GM23338 (cell line): ENCODE measurements at regions not wholly inside any gene's neighbourhood (a gene's known extent, or its start where the extent isn't known, plus 50 kb on each side); places are given as distances from the start of the nearest gene placed in this dataset.

ENCODE experiments used
- CREB1 ChIP-seq: fragments of 250-450 bp; sonication (Bioruptor Pico); IDR thresholded peaks from 2 replicates; pipeline ENCODE4 v1.5.0; 2020; ENCODE audit warnings: low read depth, mild to moderate bottlenecking, moderate library complexity
- EZH2 ChIP-seq: fragments of 200-600 bp; sonication (generic); IDR thresholded peaks from one replicate; pipeline ENCODE4 v1.8.0; 2017; ENCODE audit warnings: antibody characterized with exemption, mild to moderate bottlenecking, low read depth; ENCODE audit not compliant: unreplicated experiment
- EZH2phosphoT487 ChIP-seq: fragments of 200-600 bp; sonication (generic); IDR thresholded peaks from one replicate; pipeline ENCODE4 v1.8.1; 2018; ENCODE audit warnings: antibody characterized with exemption; ENCODE audit not compliant: unreplicated experiment
- JUNB ChIP-seq: IDR thresholded peaks from one replicate; pipeline ENCODE4 v1.6.1; 2016; ENCODE audit warnings: antibody characterized with exemption; ENCODE audit not compliant: unreplicated experiment
- NANOG ChIP-seq: IDR thresholded peaks from 2 replicates; pipeline ENCODE4 v1.6.1; 2016; ENCODE audit warnings: antibody characterized with exemption, borderline replicate concordance
- POLR2AphosphoS5 ChIP-seq: IDR thresholded peaks from 2 replicates; pipeline ENCODE4 v1.6.1; 2016; ENCODE audit warnings: antibody characterized with exemption, low read depth
- STAT1 ChIP-seq: IDR thresholded peaks from one replicate; pipeline ENCODE4 v1.6.1; 2016; ENCODE audit warnings: antibody characterized with exemption; ENCODE audit not compliant: unreplicated experiment
- ZNF114 ChIP-seq: fragments of 250-450 bp; sonication (Bioruptor Pico); IDR thresholded peaks from 2 replicates; pipeline ENCODE4 v1.5.0; 2020; ENCODE audit warnings: mild to moderate bottlenecking, moderate library complexity
- TF ChIP-seq, protein P1 (sequence below), 2 experiments: fragments of 200-600 bp in 1 of 2; sonication (generic) in 1 of 2; conservative IDR thresholded peaks; 2 replicates each; pipeline versions ENCODE4 v1.5.1 to v1.6.1; 2016 to 2017; ENCODE audit warnings: antibody characterized with exemption in 2 of 2, low read depth in 2 of 2, mild to moderate bottlenecking in 2 of 2, moderate library complexity in 1 of 2
- TF ChIP-seq, protein P2 (sequence below): IDR thresholded peaks from one replicate; pipeline ENCODE4 v1.6.1; 2018; ENCODE audit warnings: antibody characterized with exemption; ENCODE audit not compliant: unreplicated experiment

DNA sequence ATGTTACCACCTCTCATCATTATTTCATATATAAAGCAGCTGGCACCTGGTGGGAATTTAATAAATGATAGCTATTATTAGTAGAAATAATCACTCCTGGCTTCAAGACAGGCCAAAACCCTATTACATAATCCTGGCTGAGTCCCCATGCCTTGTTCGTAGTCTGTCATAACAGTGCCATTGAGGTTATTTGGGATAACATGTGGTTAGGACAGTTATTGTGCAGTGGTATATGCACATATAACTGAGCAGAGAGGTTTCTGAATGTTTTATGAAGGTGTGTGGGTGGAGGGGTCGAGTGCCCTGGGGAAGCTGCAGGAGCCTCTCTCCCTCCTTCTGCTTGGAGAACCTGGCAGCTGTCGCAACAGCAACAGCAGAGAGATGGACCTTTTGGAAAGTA is 162.4 kb upstream of the NABP1 start:
- TF ChIP-seq EZH2: no peak
- TF ChIP-seq, protein P1, sequence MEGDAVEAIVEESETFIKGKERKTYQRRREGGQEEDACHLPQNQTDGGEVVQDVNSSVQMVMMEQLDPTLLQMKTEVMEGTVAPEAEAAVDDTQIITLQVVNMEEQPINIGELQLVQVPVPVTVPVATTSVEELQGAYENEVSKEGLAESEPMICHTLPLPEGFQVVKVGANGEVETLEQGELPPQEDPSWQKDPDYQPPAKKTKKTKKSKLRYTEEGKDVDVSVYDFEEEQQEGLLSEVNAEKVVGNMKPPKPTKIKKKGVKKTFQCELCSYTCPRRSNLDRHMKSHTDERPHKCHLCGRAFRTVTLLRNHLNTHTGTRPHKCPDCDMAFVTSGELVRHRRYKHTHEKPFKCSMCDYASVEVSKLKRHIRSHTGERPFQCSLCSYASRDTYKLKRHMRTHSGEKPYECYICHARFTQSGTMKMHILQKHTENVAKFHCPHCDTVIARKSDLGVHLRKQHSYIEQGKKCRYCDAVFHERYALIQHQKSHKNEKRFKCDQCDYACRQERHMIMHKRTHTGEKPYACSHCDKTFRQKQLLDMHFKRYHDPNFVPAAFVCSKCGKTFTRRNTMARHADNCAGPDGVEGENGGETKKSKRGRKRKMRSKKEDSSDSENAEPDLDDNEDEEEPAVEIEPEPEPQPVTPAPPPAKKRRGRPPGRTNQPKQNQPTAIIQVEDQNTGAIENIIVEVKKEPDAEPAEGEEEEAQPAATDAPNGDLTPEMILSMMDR (conservative IDR thresholded peaks at IDR 0.05; ENCODE audit: low read depth in 2 of 2): no peak
- no peak for TF ChIP-seq POLR2AphosphoS5
- TF ChIP-seq EZH2phosphoT487: no peak
- no peak for TF ChIP-seq CREB1 (CRISPR knock-in tag)
- TF ChIP-seq, protein P2, sequence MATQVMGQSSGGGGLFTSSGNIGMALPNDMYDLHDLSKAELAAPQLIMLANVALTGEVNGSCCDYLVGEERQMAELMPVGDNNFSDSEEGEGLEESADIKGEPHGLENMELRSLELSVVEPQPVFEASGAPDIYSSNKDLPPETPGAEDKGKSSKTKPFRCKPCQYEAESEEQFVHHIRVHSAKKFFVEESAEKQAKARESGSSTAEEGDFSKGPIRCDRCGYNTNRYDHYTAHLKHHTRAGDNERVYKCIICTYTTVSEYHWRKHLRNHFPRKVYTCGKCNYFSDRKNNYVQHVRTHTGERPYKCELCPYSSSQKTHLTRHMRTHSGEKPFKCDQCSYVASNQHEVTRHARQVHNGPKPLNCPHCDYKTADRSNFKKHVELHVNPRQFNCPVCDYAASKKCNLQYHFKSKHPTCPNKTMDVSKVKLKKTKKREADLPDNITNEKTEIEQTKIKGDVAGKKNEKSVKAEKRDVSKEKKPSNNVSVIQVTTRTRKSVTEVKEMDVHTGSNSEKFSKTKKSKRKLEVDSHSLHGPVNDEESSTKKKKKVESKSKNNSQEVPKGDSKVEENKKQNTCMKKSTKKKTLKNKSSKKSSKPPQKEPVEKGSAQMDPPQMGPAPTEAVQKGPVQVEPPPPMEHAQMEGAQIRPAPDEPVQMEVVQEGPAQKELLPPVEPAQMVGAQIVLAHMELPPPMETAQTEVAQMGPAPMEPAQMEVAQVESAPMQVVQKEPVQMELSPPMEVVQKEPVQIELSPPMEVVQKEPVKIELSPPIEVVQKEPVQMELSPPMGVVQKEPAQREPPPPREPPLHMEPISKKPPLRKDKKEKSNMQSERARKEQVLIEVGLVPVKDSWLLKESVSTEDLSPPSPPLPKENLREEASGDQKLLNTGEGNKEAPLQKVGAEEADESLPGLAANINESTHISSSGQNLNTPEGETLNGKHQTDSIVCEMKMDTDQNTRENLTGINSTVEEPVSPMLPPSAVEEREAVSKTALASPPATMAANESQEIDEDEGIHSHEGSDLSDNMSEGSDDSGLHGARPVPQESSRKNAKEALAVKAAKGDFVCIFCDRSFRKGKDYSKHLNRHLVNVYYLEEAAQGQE: no peak
- no peak for TF ChIP-seq NANOG
- no peak for TF ChIP-seq JUNB
- no peak for TF ChIP-seq ZNF114 (CRISPR knock-in tag)
- TF ChIP-seq STAT1: no peak
